GM18508 (cell line): ENCODE measurements at regions not wholly inside any gene's neighbourhood (a gene's known extent, or its start where the extent isn't known, plus 50 kb on each side); places are given as distances from the start of the nearest gene placed in this dataset.

ENCODE experiments used
- ATAC-seq: cut with Tn5 transposase; IDR thresholded peaks from one replicate; pipeline ENCODE4 v1.9.1; 2021; ENCODE audit warnings: moderate number of reproducible peaks; ENCODE audit not compliant: insufficient read depth, unreplicated experiment

GRCh38 chr14:81668626-81669274 lies 135.1 kb upstream of the SEL1L start:
- no peak for ATAC-seq

GRCh38 chr14:81669308-81669707 lies 135.7 kb upstream of the SEL1L start:
- no peak for ATAC-seq

- no peak for ATAC-seq
Observed at GRCh38 chr14:81673930-81674329, 140.3 kb upstream of the SEL1L start.

GRCh38 chr14:81676395-81676794 lies 142.7 kb upstream of the SEL1L start:
- no peak for ATAC-seq

- ATAC-seq: no peak
Observed at GRCh38 chr14:81676879-81677278, 143.2 kb upstream of the SEL1L start.

GRCh38 chr14:81677736-81678135 lies 144.1 kb upstream of the SEL1L start:
- no peak for ATAC-seq

- no peak for ATAC-seq
Observed at GRCh38 chr14:81679226-81679625, 145.6 kb upstream of the SEL1L start.

- no peak for ATAC-seq
Observed at GRCh38 chr14:81681541-81681940, 147.9 kb upstream of the SEL1L start.

- no peak for ATAC-seq
Observed at GRCh38 chr14:81682134-81682533, 148.5 kb upstream of the SEL1L start.

- no peak for ATAC-seq
Observed at GRCh38 chr14:81682701-81683100, 149.0 kb upstream of the SEL1L start.

GRCh38 chr14:81684696-81685095 lies 151.0 kb upstream of the SEL1L start:
- ATAC-seq: no peak

- ATAC-seq: no peak
Observed at GRCh38 chr14:81686512-81686911, 152.9 kb upstream of the SEL1L start.

- no peak for ATAC-seq
Observed at GRCh38 chr14:81691931-81692330, 158.3 kb upstream of the SEL1L start.

GRCh38 chr14:81694419-81694818 lies 160.8 kb upstream of the SEL1L start:
- ATAC-seq: no peak

GRCh38 chr14:81709681-81710080 lies 176.0 kb upstream of the SEL1L start:
- ATAC-seq: no peak

GRCh38 chr14:81710232-81710845 lies 176.7 kb upstream of the SEL1L start:
- no peak for ATAC-seq

- no peak for ATAC-seq
Observed at GRCh38 chr14:81715731-81716130, 182.1 kb upstream of the SEL1L start.

GRCh38 chr14:81716953-81717352 lies 183.3 kb upstream of the SEL1L start:
- ATAC-seq: no peak

- no peak for ATAC-seq
Observed at GRCh38 chr14:81723956-81724355, 190.3 kb upstream of the SEL1L start.

- no peak for ATAC-seq
Observed at GRCh38 chr14:81727218-81727617, 193.6 kb upstream of the SEL1L start.

- no peak for ATAC-seq
Observed at GRCh38 chr14:81728447-81728846, 194.8 kb upstream of the SEL1L start.

GRCh38 chr14:81729622-81730021 lies 196.0 kb upstream of the SEL1L start:
- ATAC-seq: no peak
